CMK (cell line): ENCODE measurements at regions not wholly inside any gene's neighbourhood (a gene's known extent, or its start where the extent isn't known, plus 50 kb on each side); places are given as distances from the start of the nearest gene placed in this dataset.

Experiments
- DNase-seq: peaks from one replicate; pipeline ENCODE4 v3.0.0-alpha.2; 2010; ENCODE audit warnings: low read depth

- no peak for DNase-seq
Observed at GRCh38 chr12:23464241-23464812, 485.1 kb downstream of the SOX5 start.

GRCh38 chr12:23472329-23472971, 477.0 kb downstream of the SOX5 start:
- DNase-seq, result no peak

- no peak for DNase-seq
Observed at GRCh38 chr12:23473071-23473470, 476.4 kb downstream of the SOX5 start.

GRCh38 chr12:23474438-23474976, 475.0 kb downstream of the SOX5 start:
- no peak for DNase-seq
